ENCODE measurements at regions not wholly inside any gene's neighbourhood (a gene's known extent, or its start where the extent isn't known, plus 50 kb on each side); places are given as distances from the start of the nearest gene placed in this dataset.

- DNase-seq (ENCODE audit: low read depth): no peak
These were observed 89.5 kb upstream of the PGBD5 start for GRCh38 chr1:230515451-230516145.

DNA sequence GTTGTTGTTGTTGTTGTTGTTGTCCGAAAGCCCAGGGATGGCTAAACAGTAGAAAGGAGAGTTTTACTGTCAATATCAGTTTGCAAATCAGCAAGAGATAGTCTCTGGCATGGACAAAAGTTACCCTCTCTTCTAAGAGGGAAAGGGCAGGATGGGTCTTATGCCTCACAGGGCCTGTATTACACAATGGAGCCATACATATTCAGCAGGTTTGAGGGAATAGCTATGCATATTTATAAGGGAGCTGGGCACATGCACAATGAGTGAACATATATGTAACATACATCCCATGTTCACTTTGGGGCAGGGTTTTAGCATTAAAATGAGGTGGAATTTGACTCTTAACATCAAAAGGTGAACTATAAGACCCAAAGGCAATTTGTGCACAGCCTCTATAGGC, 84.4 kb upstream of the PGBD5 start:
- no peak for DNase-seq (ENCODE audit: low read depth)

DNA sequence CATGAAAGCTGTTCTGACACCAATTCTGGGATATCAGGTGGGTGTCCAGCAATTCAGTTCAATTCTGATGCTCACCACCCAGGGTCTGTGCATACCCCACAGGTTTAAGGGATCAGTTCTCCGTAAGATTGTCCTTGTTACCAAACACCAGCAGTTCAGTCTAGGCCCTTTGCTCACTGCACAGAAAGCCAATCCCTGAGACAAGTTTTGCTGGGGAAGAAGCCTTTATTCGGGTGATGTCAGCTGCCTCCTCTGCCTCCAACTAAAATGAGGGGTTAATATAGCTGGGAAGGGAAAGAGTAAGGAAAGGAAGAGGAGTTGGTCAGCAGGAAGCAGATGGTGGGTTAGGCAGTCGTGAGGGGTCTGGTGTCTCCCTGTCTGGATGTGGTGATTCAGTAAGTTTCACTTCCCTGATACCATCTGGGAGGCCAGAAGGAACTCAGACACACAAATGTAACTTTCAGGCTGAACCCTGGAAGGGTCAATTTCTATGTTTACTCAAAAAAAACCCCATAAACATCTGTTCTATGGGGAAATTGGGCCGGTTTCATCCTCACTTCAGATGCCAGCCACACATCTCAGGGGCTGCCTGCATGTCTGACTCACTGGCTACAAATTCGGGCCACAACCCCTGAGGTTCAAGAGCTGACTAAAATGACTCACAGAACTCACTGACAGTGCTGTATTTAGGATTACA, 83.3 kb upstream of the PGBD5 start:
- peak; percentile 92 for DNase-seq (ENCODE audit: low read depth)

DNA sequence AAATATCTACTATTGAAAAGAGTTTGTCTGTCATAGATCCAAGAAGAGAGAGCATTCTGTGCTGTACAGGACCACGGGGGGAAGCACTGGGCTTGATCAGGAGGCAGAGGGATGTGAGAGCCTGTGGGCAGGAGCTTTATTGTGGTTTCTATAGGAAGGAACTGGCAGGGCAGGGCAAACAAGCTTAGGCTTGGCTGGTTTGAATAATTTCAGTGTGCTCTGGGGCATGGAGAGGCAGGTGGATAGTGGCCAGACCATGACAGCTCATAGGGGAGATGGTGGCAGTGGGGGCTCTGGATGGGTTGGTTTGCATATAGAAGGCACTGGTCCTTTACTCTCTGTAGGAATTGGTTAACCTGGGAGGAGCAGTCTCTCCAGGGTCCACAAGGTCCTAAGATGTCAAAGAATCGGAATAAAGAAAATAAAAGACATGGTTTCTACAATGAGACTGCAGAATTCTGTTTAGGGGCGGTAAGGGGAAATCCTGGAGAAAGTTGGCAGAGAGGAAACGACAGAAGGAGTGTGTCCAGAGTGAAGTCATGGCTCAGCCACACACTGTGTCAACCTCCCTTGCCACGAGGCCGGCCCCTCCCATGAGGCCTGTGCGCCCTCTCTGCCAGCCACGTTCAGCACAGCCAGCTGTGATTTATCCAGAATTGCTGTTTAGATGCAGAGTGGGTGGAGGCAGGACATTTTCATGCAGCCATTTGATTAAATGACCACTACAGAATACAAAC, 81.7 kb upstream of the PGBD5 start:
- no peak for DNase-seq (ENCODE audit: low read depth)

GRCh38 chr1:230507236-230507635, 81.1 kb upstream of the PGBD5 start:
- DNase-seq (ENCODE audit: low read depth): no peak

- no peak for DNase-seq (ENCODE audit: low read depth)
These were observed 80.3 kb upstream of the PGBD5 start for GRCh38 chr1:230506451-230506850.

DNA sequence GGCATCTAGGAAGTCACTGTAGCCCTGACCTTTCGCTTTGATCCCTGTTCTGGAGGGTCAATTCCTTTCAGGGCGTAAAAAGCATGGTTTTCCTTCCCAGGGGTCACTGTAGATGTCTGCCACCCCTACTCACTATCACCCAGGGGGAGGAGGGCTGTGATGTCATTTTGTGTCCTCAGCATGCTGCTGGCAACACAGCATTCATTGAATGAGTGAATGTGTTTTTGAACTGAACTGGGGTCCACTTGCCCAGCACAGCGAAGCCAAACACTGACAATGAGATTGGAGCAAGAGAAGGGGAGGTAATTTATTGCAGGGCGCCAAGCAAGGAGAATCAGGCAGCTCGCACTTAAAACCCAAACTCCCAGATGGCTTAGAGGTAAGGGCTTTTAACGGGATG, 78.2 kb upstream of the PGBD5 start:
- DNase-seq (ENCODE audit: low read depth): no peak

- no peak for DNase-seq (ENCODE audit: low read depth)
These were observed 77.6 kb upstream of the PGBD5 start for GRCh38 chr1:230503726-230504125.

DNA sequence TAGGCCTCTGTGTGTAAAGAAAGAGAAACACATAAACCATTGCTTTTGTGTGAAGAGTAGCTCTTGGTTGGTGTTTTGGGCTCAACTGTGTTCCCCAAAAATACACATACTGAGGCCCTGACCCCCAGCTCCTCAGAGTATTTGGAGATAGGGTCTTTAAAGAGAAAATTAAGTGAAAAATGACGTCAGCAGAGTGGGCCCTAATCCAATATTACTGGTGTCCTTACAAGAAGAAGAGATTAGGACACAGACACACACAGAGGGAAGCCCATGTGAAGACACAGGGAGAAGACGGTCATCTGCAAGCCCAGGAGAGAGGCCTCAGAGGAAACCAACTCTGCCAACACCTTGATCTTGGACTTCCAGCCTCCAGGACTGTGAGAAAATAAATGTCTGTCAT, 76.9 kb upstream of the PGBD5 start:
- DNase-seq (ENCODE audit: low read depth): no peak

- no peak for DNase-seq (ENCODE audit: low read depth)
These were observed 76.2 kb upstream of the PGBD5 start for GRCh38 chr1:230502306-230502705.

DNA sequence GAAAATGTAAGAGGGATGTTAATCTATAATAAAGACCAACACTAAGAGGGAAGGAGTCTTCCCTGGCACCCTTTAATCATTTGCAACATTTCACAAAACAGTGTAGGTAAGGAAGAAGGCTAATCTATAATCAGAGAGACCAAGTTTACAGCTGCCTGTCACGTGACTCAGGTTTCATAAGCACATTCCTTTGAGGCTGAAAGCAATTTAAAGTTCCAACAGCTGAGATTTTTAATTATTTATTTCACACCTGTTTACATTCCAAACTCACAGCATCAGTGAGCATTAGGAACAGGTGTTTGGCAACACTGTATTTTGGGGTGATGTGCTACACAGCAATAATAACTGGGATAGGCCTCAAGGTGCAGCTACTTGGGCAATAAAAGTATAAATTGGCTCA, 75.7 kb upstream of the PGBD5 start:
- no peak for DNase-seq (ENCODE audit: low read depth)

DNA sequence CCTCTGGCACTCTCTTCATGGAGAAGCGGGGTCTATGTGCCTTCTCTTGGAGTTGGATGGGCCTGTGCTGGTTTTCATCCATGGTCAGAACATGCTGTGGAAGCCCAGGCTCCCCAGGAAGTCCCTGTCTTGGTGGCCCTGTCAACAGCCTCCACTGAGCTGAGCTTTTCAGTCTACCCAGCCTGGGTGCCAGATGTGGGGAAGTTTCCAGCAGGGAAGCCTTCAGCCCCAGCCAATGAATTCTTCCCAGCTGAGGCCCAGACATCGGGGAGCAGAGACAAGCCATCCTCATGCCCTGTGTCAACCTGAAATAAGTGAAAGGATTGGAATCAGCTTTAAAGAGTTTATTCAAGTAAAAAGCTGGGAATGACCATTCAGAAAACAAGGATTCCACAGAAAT, 75.1 kb upstream of the PGBD5 start:
- no peak for DNase-seq (ENCODE audit: low read depth)

DNA sequence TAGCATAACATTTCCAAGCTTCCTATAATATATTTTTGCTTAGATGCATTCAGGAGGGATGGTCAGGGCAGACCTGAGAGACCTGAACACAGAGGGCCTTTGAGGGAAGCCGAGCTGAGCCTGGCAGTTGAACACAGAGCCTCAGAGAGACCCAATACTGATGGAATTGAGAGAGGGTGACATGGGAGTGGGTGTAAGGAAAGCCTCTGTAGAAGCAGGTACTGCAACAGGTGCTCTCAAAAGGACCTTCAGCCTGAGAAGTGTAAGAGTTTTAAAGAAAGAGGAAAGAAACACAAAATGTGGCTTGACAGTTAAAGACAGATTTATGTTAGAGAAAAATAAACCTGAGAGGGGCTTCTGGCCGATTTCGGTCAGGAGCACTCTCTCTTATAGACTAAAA, 73.9 kb upstream of the PGBD5 start:
- DNase-seq (ENCODE audit: low read depth): no peak

GRCh38 chr1:230499496-230499895, 73.4 kb upstream of the PGBD5 start:
- DNase-seq (ENCODE audit: low read depth): no peak

DNA sequence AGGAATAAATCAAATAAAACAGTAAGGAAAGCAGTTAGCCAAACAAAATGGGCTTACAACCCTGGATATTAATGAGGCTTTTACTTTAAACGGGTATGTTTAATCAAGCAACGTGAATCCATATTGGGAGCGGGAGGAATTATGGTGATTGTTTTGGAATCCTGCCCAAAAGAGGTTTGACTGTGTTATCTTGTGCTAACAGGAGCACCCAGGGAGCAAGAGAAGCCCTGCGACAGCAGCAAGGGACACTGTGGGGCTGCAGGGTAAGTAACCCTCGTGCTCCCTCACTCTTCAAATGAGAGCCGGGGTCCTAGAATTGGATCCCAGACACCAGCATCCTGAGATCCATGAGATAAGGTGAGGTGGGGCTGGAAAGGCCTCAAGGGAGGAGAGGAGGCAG, 72.6 kb upstream of the PGBD5 start:
- DNase-seq (ENCODE audit: low read depth): no peak

DNA sequence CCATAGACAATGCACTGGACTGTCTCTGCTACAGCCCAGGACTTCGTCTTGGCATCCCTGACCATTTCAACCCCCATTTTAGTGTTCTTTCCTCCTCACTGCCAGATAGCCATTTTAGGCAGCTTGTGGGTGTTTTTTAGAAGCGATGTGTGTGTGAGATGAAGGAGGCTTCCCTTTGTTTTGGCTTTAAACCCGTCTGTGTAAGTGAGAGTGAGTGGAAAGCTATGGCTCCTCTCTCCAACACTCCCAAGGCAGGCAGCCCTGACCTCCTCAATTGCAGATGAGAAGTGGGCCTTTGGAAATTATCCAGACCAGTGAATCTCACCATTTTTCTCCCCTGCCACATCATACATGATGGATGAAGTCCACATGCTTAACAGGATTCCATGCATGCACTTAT, 70.3 kb upstream of the PGBD5 start:
- no peak for DNase-seq (ENCODE audit: low read depth)

GRCh38 chr1:230495891-230496385, 69.8 kb upstream of the PGBD5 start:
- DNase-seq (ENCODE audit: low read depth): peak; percentile 46

DNA sequence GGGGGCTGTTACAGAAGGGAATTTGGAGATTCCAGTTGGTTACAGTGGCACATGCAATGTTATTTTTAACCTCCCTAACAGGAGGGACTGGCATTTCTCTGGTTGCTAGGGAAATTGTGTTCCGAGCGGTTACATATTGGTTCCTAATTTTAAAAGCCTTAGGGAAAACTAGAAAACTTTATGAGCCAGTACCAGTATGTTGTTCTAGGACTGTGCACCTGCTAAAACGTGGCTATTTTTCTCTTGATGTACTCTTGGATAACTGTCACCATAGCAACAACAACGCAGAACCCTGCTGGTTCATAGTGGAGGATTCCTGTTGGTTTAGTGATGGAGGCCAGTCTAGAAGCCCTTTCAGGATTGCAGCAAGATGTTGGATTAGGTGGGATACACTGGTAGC, 68.9 kb upstream of the PGBD5 start:
- no peak for DNase-seq (ENCODE audit: low read depth)

- DNase-seq (ENCODE audit: low read depth): no peak
These were observed 68.4 kb upstream of the PGBD5 start for GRCh38 chr1:230494514-230494913.

DNA sequence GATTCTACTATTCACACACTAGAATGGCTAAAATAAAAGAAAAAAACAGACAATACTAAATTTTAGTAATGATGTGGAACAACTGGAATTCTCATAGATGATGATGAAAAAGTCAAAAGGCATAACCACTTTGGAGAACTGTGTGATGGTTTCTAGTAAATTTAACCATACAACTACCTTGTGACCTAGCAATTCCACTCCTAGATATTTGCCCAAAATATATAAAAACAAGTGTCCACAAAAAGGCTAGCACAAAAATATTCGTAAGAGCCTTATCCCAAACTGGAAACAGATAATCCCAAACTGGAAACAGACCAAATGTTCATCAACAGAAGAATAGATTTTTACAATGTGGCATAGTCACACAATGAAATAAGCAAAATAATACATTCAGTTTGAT, 67.9 kb upstream of the PGBD5 start:
- no peak for DNase-seq (ENCODE audit: low read depth)

- DNase-seq (ENCODE audit: low read depth): no peak
These were observed 67.1 kb upstream of the PGBD5 start for GRCh38 chr1:230493264-230493663.

DNA sequence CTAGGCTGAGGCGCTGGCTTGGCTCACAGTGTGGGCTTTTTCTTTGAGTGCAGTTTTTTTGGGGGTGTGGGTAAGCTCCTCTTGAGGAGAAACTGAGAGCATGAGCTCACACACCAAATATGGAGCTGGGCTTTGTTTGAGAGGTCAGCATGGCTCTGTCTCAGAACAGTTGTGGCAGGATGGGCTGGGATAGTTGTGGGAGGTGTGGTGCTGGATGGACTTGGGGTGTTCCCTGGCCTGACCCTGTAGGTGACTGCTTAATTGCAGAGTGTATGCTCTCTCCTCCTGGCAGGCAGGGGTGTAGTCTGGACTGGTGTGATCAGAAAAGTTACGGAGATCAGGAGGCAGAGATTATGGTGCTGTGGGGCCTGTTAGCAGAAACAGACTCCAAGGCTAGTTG, 64.3 kb upstream of the PGBD5 start:
- no peak for DNase-seq (ENCODE audit: low read depth)
